GM12878 (cell line): ENCODE measurements at regions not wholly inside any gene's neighbourhood (a gene's known extent, or its start where the extent isn't known, plus 50 kb on each side); places are given as distances from the start of the nearest gene placed in this dataset.

Experiments
- ATAC-seq: fragments of 200-7000 bp; cut with Tn5 transposase; 3 replicates; pipeline ENCODE4 v1.9.1; 2020; ENCODE audit warnings: mild to moderate bottlenecking, moderate library complexity
- BruUV-seq: library from RNA; stranded (reverse); fragments of 400-500 nt; replicated peaks from 2 replicates; lab custom pipeline; 2021; lab: Mats Ljungman, UMichigan
- CTCF ChIA-PET: fragments of 300-600 bp; sonication (Branson Sonifier 250); formaldehyde crosslinking; extraction: SDS; loops from one replicate; lab custom pipeline; 2021; ENCODE audit warnings: inconsistent platforms; lab: Yijun Ruan, JAX
- POLR2A ChIA-PET: fragments of 350-600 bp; formaldehyde crosslinking; extraction: SDS; loops from one replicate; lab custom pipeline; 2021; ENCODE audit warnings: inconsistent platforms; lab: Charles Lee
- RAD21 ChIA-PET: fragments of 300-600 bp; sonication (Branson Sonifier 250); formaldehyde crosslinking; loops from one replicate; lab custom pipeline; 2023; ENCODE audit warnings: antibody characterized with exemption; ENCODE audit not compliant: unreplicated experiment; lab: Charles Lee
- SMC1A ChIA-PET: fragments of 300-600 bp; sonication (Branson Sonifier 250); formaldehyde crosslinking; loops from one replicate; lab custom pipeline; 2023; ENCODE audit not compliant: unreplicated experiment, uncharacterized antibody; lab: Charles Lee
- DNase-seq: peaks from one replicate; pipeline ENCODE4 v3.0.0-alpha.2; 2011; ENCODE audit warnings: low read depth, low spot score
- FAIRE-seq: peaks from 3 replicates; lab custom pipeline; 2011; peaks lifted over from hg19 to GRCh38; lab: Jason Lieb, UNC
- H2AFZ ChIP-seq: 2 replicates; pipeline ENCODE4 v1.6.0; 2011; ENCODE audit warnings: low read depth, low read length, control low read depth; ENCODE audit not compliant: control insufficient read depth
- H3K27ac ChIP-seq: 2 replicates; pipeline ENCODE4 v1.5.1; 2011; ENCODE audit warnings: control low read depth; ENCODE audit not compliant: control insufficient read depth, insufficient read depth
- H3K27me3 ChIP-seq, 2 experiments: replicated peaks in 1 of 2; 2 replicates each; pipeline versions ENCODE4 v1.6.0 to v1.6.1; 2011; ENCODE audit warnings: low read length in 1 of 2; ENCODE audit not compliant: control insufficient read depth in 2 of 2, insufficient read depth in 2 of 2
- H3K36me3 ChIP-seq, 2 experiments: 2 replicates each; pipeline ENCODE4 v1.5.1; 2011; ENCODE audit warnings: low read length in 1 of 2; ENCODE audit not compliant: control insufficient read depth in 2 of 2, insufficient read depth in 2 of 2
- H3K4me1 ChIP-seq: 2 replicates; pipeline ENCODE4 v1.6.1; 2011; ENCODE audit warnings: mild to moderate bottlenecking, low read length, moderate library complexity, mixed read lengths; ENCODE audit not compliant: control insufficient read depth, insufficient read depth
- H3K4me2 ChIP-seq: 2 replicates; pipeline ENCODE4 v1.6.0; 2011; ENCODE audit warnings: control low read depth; ENCODE audit not compliant: control insufficient read depth, insufficient read depth
- H3K4me3 ChIP-seq: fragments of 200-600 bp; sonication (generic); 2 replicates; pipeline ENCODE4 v1.5.1; 2016
- H3K79me2 ChIP-seq: 2 replicates; pipeline ENCODE4 v1.6.0; 2011; ENCODE audit warnings: low read length; ENCODE audit not compliant: control insufficient read depth, insufficient read depth
- H3K9ac ChIP-seq: 2 replicates; pipeline ENCODE4 v1.8.0; 2011; ENCODE audit warnings: low read length, control low read depth, mixed read lengths; ENCODE audit not compliant: control insufficient read depth, insufficient read depth
- H3K9me3 ChIP-seq: replicated peaks from 3 replicates; pipeline ENCODE4 v1.5.1; 2011; ENCODE audit warnings: mild to moderate bottlenecking, low read length; ENCODE audit not compliant: control insufficient read depth, insufficient read depth
- H4K20me1 ChIP-seq: 2 replicates; pipeline ENCODE4 v1.6.0; 2011; ENCODE audit not compliant: control insufficient read depth, insufficient read depth
- ETV6 ChIP-seq, 2 experiments: fragments of 450-650 bp in 1 of 2; IDR thresholded peaks in 1 of 2; conservative IDR thresholded peaks in 1 of 2; 2 replicates each; pipeline ENCODE4 v1.6.1; 2014; ENCODE audit warnings: antibody characterized with exemption in 1 of 2, borderline replicate concordance in 1 of 2, low read depth in 1 of 2, mild to moderate bottlenecking in 1 of 2, moderate library complexity in 1 of 2
- EZH2 ChIP-seq: IDR thresholded peaks from 2 replicates; pipeline ENCODE4 v1.6.1; 2012; ENCODE audit warnings: low read depth, mild to moderate bottlenecking, control low read depth, inconsistent platforms, low read length, borderline replicate concordance; ENCODE audit not compliant: control insufficient read depth
- MYB ChIP-seq: fragments of 150-350 bp; IDR thresholded peaks from 2 replicates; pipeline ENCODE4 v1.6.1; 2014; ENCODE audit warnings: mild to moderate bottlenecking, low read depth, low read length, borderline replicate concordance
- NBN ChIP-seq: fragments of 450-650 bp; IDR thresholded peaks from 2 replicates; pipeline ENCODE4 v1.6.1; 2016
- NR2C2 ChIP-seq: IDR thresholded peaks from 2 replicates; pipeline ENCODE4 v1.6.1; 2011; ENCODE audit warnings: borderline replicate concordance, low read depth; ENCODE audit not compliant: control insufficient read depth, insufficient read length
- POLR2AphosphoS2 ChIP-seq: IDR thresholded peaks from 2 replicates; pipeline ENCODE4 v1.6.1; 2011; ENCODE audit warnings: low read depth, mild to moderate bottlenecking, low read length, improper control_type of control experiment, moderate library complexity
- SMC3 ChIP-seq: IDR thresholded peaks from 2 replicates; pipeline ENCODE4 v1.6.1; 2011; ENCODE audit warnings: low read length, improper control_type of control experiment, borderline replicate concordance
- WGBS: methylation state at CpG from one replicate; pipeline ENCODE4 v1.1.6; 2016; ENCODE audit warnings: low lambda C conversion rate; ENCODE audit not compliant: insufficient replicate concordance, insufficient coverage; ENCODE audit errors: missing lambda C conversion rate; 5-methylcytosine and 5-hydroxymethylcytosine counted together
- in situ Hi-C: fragments of 300-500 bp; cut with MboI; formaldehyde crosslinking; loops from 9 replicates; pipeline ENCODE4 v1.14.3; 2018; ENCODE audit warnings: mixed read lengths
- intact Hi-C: fragments of 100-400 bp; cut with micrococcal nuclease; formaldehyde crosslinking; loops from one replicate; pipeline ENCODE4 v1.14.2; 2022; ENCODE audit not compliant: unreplicated experiment
- TF ChIP-seq, protein P1 (sequence below): fragments of 450-650 bp; IDR thresholded peaks from 2 replicates; pipeline ENCODE4 v1.6.1; 2017; ENCODE audit warnings: low read depth, mild to moderate bottlenecking, moderate library complexity
- TF ChIP-seq, protein P2 (sequence below): fragments of 450-650 bp; conservative IDR thresholded peaks from 2 replicates; pipeline ENCODE4 v1.6.1; 2017; ENCODE audit warnings: mild to moderate bottlenecking, moderate library complexity
- TF ChIP-seq, protein P3 (sequence below): IDR thresholded peaks from 2 replicates; pipeline ENCODE4 v1.6.1; 2012; ENCODE audit warnings: low read length, inconsistent platforms

DNA sequence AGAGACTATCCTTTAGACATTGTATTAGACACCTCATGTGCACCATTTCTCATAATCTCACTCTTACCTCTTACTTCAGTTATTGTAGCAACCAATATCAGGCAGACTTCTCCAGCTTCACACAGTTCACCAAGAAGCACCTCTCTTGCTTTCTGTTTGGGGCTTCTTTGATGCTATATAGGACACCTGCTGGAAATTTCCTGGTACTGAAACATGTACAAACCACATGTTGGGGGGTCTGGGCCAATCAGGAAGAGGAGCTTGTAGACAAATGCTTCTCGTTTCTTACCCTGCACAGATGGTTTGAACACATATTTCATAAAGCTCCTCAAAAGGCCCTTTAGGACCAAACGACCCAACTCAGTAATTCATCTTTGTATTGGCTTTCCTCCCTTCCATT is 212.1 kb downstream of the IZUMO3 start (continued):
- TF ChIP-seq, protein P1, sequence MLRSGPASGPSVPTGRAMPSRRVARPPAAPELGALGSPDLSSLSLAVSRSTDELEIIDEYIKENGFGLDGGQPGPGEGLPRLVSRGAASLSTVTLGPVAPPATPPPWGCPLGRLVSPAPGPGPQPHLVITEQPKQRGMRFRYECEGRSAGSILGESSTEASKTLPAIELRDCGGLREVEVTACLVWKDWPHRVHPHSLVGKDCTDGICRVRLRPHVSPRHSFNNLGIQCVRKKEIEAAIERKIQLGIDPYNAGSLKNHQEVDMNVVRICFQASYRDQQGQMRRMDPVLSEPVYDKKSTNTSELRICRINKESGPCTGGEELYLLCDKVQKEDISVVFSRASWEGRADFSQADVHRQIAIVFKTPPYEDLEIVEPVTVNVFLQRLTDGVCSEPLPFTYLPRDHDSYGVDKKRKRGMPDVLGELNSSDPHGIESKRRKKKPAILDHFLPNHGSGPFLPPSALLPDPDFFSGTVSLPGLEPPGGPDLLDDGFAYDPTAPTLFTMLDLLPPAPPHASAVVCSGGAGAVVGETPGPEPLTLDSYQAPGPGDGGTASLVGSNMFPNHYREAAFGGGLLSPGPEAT, result no peak
- no peak for TF ChIP-seq MYB

DNA sequence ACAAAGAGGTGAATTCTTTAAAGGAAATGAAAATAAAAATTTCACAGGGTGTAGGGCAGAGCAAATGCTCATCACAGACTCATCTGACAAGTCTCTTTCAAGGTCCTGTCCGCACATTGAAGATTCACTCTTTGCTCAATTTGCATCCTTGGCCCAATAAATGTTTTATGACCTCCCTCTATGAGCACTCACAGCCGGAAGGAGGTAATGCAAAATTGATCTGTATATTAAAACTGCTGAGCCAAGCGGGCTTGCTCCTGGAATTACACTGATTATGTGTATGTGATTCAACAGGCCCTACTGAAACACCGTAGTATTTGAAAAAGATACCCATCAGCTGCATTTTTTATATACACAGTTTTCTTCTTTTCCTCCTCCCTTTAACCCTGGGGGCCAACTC is 246.8 kb downstream of the IZUMO3 start:
- in situ Hi-C loops, result no loop called here

More for the DNA sequence above, 246.8 kb downstream of the IZUMO3 start:
- no peak for TF ChIP-seq SMC3
- TF ChIP-seq EZH2, result no peak
- no peak for TF ChIP-seq NR2C2
- TF ChIP-seq ETV6 (conservative IDR thresholded peaks at IDR 0.05 in 1 of 2, IDR thresholded peaks at IDR 0.05 in 1 of 2; ENCODE audit: borderline replicate concordance in 1 of 2, low read depth in 1 of 2), result no peak
- TF ChIP-seq, protein P2, sequence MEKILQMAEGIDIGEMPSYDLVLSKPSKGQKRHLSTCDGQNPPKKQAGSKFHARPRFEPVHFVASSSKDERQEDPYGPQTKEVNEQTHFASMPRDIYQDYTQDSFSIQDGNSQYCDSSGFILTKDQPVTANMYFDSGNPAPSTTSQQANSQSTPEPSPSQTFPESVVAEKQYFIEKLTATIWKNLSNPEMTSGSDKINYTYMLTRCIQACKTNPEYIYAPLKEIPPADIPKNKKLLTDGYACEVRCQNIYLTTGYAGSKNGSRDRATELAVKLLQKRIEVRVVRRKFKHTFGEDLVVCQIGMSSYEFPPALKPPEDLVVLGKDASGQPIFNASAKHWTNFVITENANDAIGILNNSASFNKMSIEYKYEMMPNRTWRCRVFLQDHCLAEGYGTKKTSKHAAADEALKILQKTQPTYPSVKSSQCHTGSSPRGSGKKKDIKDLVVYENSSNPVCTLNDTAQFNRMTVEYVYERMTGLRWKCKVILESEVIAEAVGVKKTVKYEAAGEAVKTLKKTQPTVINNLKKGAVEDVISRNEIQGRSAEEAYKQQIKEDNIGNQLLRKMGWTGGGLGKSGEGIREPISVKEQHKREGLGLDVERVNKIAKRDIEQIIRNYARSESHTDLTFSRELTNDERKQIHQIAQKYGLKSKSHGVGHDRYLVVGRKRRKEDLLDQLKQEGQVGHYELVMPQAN, result no peak
- TF ChIP-seq, protein P3, sequence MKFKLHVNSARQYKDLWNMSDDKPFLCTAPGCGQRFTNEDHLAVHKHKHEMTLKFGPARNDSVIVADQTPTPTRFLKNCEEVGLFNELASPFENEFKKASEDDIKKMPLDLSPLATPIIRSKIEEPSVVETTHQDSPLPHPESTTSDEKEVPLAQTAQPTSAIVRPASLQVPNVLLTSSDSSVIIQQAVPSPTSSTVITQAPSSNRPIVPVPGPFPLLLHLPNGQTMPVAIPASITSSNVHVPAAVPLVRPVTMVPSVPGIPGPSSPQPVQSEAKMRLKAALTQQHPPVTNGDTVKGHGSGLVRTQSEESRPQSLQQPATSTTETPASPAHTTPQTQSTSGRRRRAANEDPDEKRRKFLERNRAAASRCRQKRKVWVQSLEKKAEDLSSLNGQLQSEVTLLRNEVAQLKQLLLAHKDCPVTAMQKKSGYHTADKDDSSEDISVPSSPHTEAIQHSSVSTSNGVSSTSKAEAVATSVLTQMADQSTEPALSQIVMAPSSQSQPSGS, result no peak
- TF ChIP-seq POLR2AphosphoS2, result no peak
- TF ChIP-seq NBN, result no peak
- ATAC-seq (no peak), DNase-seq (no peak), FAIRE-seq (no peak)
- WGBS, result 28% methylated on average over 4 of the region's 4 CpGs
- H3K4me2 ChIP-seq, result no peak overlapping the region
- H3K79me2 ChIP-seq, result no peaks in the 10 kb centered on the region
- no peak overlapping the region for H3K27ac ChIP-seq
- POLR2A ChIA-PET, result no interaction called here
- H4K20me1 ChIP-seq, result no peaks in the 10 kb centered on the region
- no peaks in the 10 kb centered on the region for H3K36me3 ChIP-seq
- intact Hi-C loops, result no loop called here
- no peaks in the 10 kb centered on the region for H3K27me3 ChIP-seq
- no peak overlapping the region for H3K4me3 ChIP-seq
- H3K9ac ChIP-seq, result no peak overlapping the region
- SMC1A ChIA-PET, result no interaction called here
- H3K9me3 ChIP-seq, result no peaks in the 10 kb centered on the region
- CTCF ChIA-PET, result no interaction called here
- H2AFZ ChIP-seq, result no peak overlapping the region
- RAD21 ChIA-PET, result no interaction called here
- no TSS peak for BruUV-seq
- H3K4me1 ChIP-seq, result no peaks in the 10 kb centered on the region
